ENCODE measurements at regions not wholly inside any gene's neighbourhood (a gene's known extent, or its start where the extent isn't known, plus 50 kb on each side); places are given as distances from the start of the nearest gene placed in this dataset.

DNA sequence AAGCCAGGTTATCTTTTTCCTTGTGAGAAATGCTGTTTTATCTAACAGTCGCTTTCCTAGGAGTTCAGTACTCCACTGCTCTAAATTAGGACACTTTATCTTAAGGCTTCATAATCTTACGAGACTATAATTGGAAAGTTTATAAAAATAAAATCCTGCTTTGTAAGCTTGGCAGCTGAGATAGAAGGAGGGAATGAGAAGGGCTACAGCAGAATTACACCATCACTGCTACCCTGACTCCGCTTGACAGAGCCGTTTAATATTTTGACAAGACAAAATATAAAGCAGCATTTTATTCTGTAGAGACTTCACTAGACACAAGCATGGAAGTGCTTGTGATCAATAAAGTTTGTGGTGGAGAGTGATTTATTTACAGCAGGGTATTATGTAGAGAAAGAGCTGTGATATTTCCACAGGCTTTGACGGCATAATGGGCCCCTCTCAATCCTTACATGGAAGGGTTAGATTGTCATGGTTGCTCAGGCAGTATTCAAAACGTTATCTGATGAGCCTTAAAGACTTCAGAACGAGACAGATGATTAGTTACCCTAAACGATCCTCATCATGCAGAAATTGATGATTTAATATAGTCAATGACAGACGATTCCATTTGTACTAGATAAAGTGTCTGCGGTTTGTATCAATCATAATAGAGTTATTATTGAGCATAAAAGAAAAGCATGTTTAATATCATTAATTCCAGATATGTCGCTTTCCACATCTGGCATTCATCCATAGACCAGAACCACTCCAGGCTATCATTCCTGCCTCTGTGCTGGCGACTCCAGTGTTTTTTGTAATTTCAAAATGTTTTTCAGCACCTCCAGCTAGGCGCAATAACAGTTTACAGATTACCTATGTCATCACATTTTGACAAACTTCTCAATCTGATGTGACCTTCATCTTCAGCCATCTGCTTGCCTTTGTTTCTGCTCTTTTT, 242.2 kb downstream of the FIGN start:
- TF ChIP-seq, protein P1, sequence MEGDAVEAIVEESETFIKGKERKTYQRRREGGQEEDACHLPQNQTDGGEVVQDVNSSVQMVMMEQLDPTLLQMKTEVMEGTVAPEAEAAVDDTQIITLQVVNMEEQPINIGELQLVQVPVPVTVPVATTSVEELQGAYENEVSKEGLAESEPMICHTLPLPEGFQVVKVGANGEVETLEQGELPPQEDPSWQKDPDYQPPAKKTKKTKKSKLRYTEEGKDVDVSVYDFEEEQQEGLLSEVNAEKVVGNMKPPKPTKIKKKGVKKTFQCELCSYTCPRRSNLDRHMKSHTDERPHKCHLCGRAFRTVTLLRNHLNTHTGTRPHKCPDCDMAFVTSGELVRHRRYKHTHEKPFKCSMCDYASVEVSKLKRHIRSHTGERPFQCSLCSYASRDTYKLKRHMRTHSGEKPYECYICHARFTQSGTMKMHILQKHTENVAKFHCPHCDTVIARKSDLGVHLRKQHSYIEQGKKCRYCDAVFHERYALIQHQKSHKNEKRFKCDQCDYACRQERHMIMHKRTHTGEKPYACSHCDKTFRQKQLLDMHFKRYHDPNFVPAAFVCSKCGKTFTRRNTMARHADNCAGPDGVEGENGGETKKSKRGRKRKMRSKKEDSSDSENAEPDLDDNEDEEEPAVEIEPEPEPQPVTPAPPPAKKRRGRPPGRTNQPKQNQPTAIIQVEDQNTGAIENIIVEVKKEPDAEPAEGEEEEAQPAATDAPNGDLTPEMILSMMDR (conservative IDR thresholded peaks at IDR 0.05; ENCODE audit: control insufficient read depth, insufficient read depth, low read depth, low read length), result no peak
- no peak overlapping the region for H3K4me3 ChIP-seq (ENCODE audit: control insufficient read depth, low read depth, low read length)
- DNase-seq (ENCODE audit: low read depth), result no peak

DNA sequence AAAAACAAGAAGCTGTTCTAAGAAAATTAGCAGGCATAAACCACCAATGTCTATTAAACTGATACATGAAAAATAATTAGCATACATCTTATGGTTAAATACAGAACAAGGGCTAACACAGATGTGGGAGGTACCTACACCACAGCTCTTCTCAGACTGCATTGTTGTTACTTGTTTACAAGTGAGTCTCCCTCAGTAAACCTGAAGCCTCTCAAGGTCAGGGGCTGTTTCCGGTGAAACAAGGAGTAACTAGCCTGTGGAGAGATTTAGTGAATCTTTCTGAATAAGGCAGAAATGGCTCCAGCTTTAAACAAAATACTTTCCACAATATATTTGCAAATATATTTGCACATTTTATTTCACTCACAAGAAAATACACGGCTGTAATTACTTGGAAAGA, 244.0 kb downstream of the FIGN start:
- TF ChIP-seq, protein P1 (conservative IDR thresholded peaks at IDR 0.05; ENCODE audit: control insufficient read depth, insufficient read depth, low read depth, low read length), result no peak
- no peak for DNase-seq (ENCODE audit: low read depth)
- H3K4me3 ChIP-seq (ENCODE audit: control insufficient read depth, low read depth, low read length), result no peak overlapping the region

DNA sequence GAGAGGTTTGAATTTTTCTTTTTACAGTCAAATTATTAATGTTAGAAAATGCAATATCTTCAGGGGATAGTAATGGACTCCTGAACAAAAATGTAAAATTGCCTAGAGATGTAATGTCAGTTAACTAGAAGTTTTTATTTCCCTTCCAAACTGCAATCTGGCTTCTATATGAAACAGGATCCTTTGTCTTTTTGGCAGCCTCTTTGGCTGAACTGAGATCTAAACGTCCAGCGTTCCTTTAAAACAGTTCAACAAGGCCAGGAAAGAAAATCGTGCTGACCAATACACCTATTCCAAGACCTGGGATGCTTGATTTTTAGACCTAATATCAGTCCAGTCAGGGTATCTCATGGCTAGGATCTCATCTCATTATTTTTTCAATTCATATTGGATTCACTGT, 245.5 kb downstream of the FIGN start:
- TF ChIP-seq, protein P1 (conservative IDR thresholded peaks at IDR 0.05; ENCODE audit: control insufficient read depth, insufficient read depth, low read depth, low read length), result no peak
- no peak overlapping the region for H3K4me3 ChIP-seq (ENCODE audit: control insufficient read depth, low read depth, low read length)
- DNase-seq (ENCODE audit: low read depth), result no peak

DNA sequence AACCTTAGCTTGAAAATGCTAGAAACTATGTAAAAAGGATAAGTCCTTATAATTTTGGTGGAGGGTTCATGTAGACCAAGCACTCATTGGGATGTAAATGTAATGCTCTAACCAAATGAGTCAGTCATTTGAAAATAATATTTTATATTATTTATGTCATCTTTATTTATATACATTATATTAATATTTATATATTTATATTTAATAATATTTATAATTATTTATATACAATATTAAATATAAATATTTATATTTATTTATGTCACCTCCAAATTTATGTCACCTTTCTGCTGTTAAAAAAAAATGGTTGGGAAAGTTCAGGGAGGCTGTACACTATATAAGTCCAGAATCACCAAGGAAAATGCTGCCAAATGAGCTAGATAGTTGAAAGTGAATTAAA, 254.3 kb downstream of the FIGN start:
- DNase-seq (ENCODE audit: low read depth), result no peak
- H3K4me3 ChIP-seq (ENCODE audit: control insufficient read depth, low read depth, low read length), result no peak overlapping the region
- TF ChIP-seq, protein P1 (conservative IDR thresholded peaks at IDR 0.05; ENCODE audit: control insufficient read depth, insufficient read depth, low read depth, low read length), result no peak

DNA sequence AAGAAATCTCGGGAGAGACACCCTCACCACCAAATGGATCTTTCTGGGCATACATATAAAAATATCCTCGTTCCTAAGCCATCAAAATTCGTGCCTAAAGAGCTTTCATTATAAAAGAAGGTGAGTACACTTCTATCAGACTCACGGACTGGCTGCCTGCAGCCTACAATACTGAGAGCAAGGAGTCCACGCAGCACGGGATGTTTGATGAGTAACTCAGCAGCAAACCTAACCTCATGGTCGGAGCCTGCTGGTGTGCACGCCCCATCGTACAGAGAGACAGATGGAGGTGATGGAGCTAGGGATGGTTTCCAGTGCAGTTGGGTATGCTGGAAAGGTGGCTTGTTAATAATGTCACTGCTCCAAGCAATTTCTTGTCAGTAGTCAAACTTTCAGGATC, 256.2 kb downstream of the FIGN start:
- TF ChIP-seq, protein P1 (conservative IDR thresholded peaks at IDR 0.05; ENCODE audit: control insufficient read depth, insufficient read depth, low read depth, low read length), result no peak
- no peak for DNase-seq (ENCODE audit: low read depth)
- H3K4me3 ChIP-seq (ENCODE audit: control insufficient read depth, low read depth, low read length), result no peak overlapping the region

DNA sequence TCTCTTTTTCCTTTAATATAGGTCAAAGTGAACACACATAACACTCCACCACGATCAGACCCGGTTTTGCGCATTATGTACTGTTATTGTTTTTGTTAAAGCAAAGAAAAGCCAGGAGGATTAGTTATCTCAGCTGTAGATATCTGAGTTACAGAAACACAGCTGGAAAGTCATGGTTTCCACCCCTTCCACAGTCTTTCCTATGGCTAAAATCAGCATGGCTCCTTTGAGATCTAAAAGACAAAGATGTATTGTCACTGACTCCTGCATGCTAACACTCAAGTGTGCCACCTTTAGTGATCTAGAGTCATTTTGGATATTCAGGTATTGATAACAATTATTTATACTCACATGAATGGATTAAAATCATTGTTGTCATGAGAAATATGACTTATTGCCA, 260.0 kb downstream of the FIGN start:
- DNase-seq (ENCODE audit: low read depth), result no peak
- H3K4me3 ChIP-seq (ENCODE audit: control insufficient read depth, low read depth, low read length), result no peak overlapping the region
- TF ChIP-seq, protein P1 (conservative IDR thresholded peaks at IDR 0.05; ENCODE audit: control insufficient read depth, insufficient read depth, low read depth, low read length), result no peak

Data from fibroblast of mammary gland (primary cell).